Caco-2 (cell line): ENCODE measurements at regions not wholly inside any gene's neighbourhood (a gene's known extent, or its start where the extent isn't known, plus 50 kb on each side); places are given as distances from the start of the nearest gene placed in this dataset.

Experiments used
- BruUV-seq: library from RNA; stranded (reverse); fragments of 400-500 nt; replicated peaks from 2 replicates; lab custom pipeline; 2021; lab: Mats Ljungman, UMichigan
- CTCF ChIA-PET: fragments of 300-600 bp; sonication (Branson Sonifier 250); formaldehyde crosslinking; loops from one replicate; lab custom pipeline; 2022; ENCODE audit warnings: antibody characterized with exemption; lab: Charles Lee
- POLR2A ChIA-PET: fragments of 300-600 bp; sonication (Branson Sonifier 250); formaldehyde crosslinking; loops from one replicate; lab custom pipeline; 2022; ENCODE audit warnings: antibody characterized with exemption; lab: Charles Lee
- DNase-seq, 2 experiments: peaks; one replicate each; pipeline versions ENCODE4 v3.0.0 to v3.0.0-alpha.2; 2020 to 2022
- H3K27me3 ChIP-seq: replicated peaks from 2 replicates; pipeline ENCODE4 v1.6.0; 2011; ENCODE audit warnings: low read length; ENCODE audit not compliant: control insufficient read depth, insufficient read depth
- H3K36me3 ChIP-seq: 2 replicates; pipeline ENCODE4 v1.5.1; 2011; ENCODE audit warnings: low read length; ENCODE audit not compliant: control insufficient read depth, insufficient read depth
- H3K4me1 ChIP-seq: fragments of 250-450 bp; sonication (Bioruptor Pico); 2 replicates; pipeline ENCODE4 v1.5.1; 2020; ENCODE audit warnings: mild to moderate bottlenecking
- H3K4me3 ChIP-seq: 2 replicates; pipeline ENCODE4 v1.5.1; 2011; ENCODE audit warnings: low read depth, mild to moderate bottlenecking, control low read depth, low read length
- H3K9me3 ChIP-seq: fragments of 250-450 bp; sonication (Bioruptor Pico); 2 replicates; pipeline ENCODE4 v1.5.1; 2020; ENCODE audit warnings: mild to moderate bottlenecking, moderate library complexity
- H3K27ac Mint-ChIP-seq: one replicate; pipeline ENCODE4 v1.8.0; 2022; ENCODE audit warnings: mixed read lengths; ENCODE audit not compliant: unreplicated experiment
- H3K27me3 Mint-ChIP-seq: one replicate; pipeline ENCODE4 v1.8.0; 2022; ENCODE audit warnings: mixed read lengths; ENCODE audit not compliant: insufficient read depth, unreplicated experiment
- H3K36me3 Mint-ChIP-seq: one replicate; pipeline ENCODE4 v1.8.0; 2022; ENCODE audit warnings: mild to moderate bottlenecking, mixed read lengths; ENCODE audit not compliant: insufficient read depth, unreplicated experiment
- H3K4me1 Mint-ChIP-seq: one replicate; pipeline ENCODE4 v1.8.0; 2022; ENCODE audit warnings: low read depth, mixed read lengths; ENCODE audit not compliant: unreplicated experiment
- H3K4me3 Mint-ChIP-seq: one replicate; pipeline ENCODE4 v1.8.0; 2022; ENCODE audit warnings: mild to moderate bottlenecking, moderate library complexity, mixed read lengths; ENCODE audit not compliant: unreplicated experiment
- H3K9me3 Mint-ChIP-seq: one replicate; pipeline ENCODE4 v1.8.0; 2022; ENCODE audit warnings: mixed read lengths; ENCODE audit not compliant: unreplicated experiment
- intact Hi-C: fragments of 100-400 bp; cut with micrococcal nuclease; formaldehyde crosslinking; loops from one replicate; pipeline ENCODE4 v1.10.0; 2022; ENCODE audit not compliant: unreplicated experiment
- TF ChIP-seq, protein P1 (sequence below), 2 experiments: fragments of 200-600 bp in 1 of 2; IDR thresholded peaks; 1 replicate in 1 of 2; 2 replicates in 1 of 2; pipeline versions ENCODE4 v1.5.1 to v1.8.0; 2011 to 2022; ENCODE audit warnings: antibody characterized with exemption in 1 of 2, control low read depth in 1 of 2, inconsistent platforms in 1 of 2, low read depth in 1 of 2, low read length in 1 of 2, mild to moderate bottlenecking in 1 of 2, moderate library complexity in 1 of 2; ENCODE audit not compliant: insufficient read depth in 1 of 2, severe bottlenecking in 1 of 2, unreplicated experiment in 1 of 2

DNA sequence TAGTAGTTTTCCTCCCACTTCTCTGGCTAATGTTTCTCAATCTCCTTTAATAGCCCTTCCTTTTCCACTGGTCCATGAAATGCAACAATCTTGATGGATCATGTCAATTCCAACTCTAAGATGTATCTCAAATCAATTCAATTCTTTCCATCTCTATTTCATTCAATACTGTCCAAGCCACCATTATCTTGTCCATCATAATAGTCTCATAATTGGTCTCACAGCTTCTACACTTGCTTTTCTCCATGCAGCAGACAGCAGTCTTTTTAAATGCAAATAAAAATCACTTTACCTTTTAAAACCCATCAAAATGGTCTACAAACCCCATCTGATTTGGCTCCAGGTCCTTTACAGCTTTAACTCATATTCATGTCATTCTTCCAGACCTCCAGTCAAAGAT is 226.6 kb downstream of the EPHA4 start:
- BruUV-seq, result no TSS peak
- no peaks in the 10 kb centered on the region for H3K27me3 Mint-ChIP-seq
- H3K27me3 ChIP-seq, result no peaks in the 10 kb centered on the region; the same call in 1 of the 2 replicates
- no peak overlapping the region for H3K4me3 ChIP-seq
- no peaks in the 10 kb centered on the region for H3K4me1 ChIP-seq
- intact Hi-C loops, result no loop called here
- ChIA-PET CTCF (no interaction called here), POLR2A (no interaction called here)
- H3K9me3 Mint-ChIP-seq, result no peaks in the 10 kb centered on the region
- TF ChIP-seq, protein P1, sequence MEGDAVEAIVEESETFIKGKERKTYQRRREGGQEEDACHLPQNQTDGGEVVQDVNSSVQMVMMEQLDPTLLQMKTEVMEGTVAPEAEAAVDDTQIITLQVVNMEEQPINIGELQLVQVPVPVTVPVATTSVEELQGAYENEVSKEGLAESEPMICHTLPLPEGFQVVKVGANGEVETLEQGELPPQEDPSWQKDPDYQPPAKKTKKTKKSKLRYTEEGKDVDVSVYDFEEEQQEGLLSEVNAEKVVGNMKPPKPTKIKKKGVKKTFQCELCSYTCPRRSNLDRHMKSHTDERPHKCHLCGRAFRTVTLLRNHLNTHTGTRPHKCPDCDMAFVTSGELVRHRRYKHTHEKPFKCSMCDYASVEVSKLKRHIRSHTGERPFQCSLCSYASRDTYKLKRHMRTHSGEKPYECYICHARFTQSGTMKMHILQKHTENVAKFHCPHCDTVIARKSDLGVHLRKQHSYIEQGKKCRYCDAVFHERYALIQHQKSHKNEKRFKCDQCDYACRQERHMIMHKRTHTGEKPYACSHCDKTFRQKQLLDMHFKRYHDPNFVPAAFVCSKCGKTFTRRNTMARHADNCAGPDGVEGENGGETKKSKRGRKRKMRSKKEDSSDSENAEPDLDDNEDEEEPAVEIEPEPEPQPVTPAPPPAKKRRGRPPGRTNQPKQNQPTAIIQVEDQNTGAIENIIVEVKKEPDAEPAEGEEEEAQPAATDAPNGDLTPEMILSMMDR (IDR thresholded peaks at IDR 0.05; ENCODE audit: insufficient read depth in 1 of 2, low read depth in 1 of 2, low read length in 1 of 2, severe bottlenecking in 1 of 2, unreplicated experiment in 1 of 2), result no peak
- H3K9me3 ChIP-seq, result no peaks in the 10 kb centered on the region
- H3K36me3 Mint-ChIP-seq, result no peaks in the 10 kb centered on the region
- no peak overlapping the region for H3K27ac Mint-ChIP-seq
- no peak overlapping the region for H3K4me3 Mint-ChIP-seq
- no peaks in the 10 kb centered on the region for H3K4me1 Mint-ChIP-seq
- no peaks in the 10 kb centered on the region for H3K36me3 ChIP-seq
- DNase-seq, result no peak

DNA sequence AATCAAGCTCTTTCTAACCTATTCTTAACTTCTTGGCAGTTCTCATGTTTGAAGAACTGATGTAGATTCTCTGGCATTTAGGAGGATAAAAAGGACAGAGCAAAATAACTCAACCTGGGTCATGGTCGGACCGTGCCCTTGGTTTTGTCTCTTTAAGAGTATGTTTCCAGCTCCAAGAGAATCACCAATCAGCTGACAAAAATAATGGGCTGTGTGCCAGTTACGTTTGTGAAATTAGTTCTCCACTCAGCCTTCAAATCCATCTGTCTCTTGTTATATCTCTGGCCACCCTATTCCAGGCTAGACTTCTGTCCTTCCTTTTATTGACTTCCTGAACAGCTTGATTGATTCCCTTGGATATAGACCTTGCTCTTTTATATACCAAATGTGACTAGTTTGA is 225.7 kb downstream of the EPHA4 start:
- no peak overlapping the region for H3K4me3 ChIP-seq
- no TSS peak for BruUV-seq
- no peaks in the 10 kb centered on the region for H3K9me3 ChIP-seq
- no peak for DNase-seq
- no peak overlapping the region for H3K4me3 Mint-ChIP-seq
- H3K27me3 Mint-ChIP-seq, result no peaks in the 10 kb centered on the region
- no peak overlapping the region for H3K27ac Mint-ChIP-seq
- H3K36me3 Mint-ChIP-seq, result no peaks in the 10 kb centered on the region
- TF ChIP-seq, protein P1 (IDR thresholded peaks at IDR 0.05; ENCODE audit: insufficient read depth in 1 of 2, low read depth in 1 of 2, low read length in 1 of 2, severe bottlenecking in 1 of 2, unreplicated experiment in 1 of 2), result no peak
- no peaks in the 10 kb centered on the region for H3K4me1 Mint-ChIP-seq
- ChIA-PET POLR2A (no interaction called here), CTCF (no interaction called here)
- no peaks in the 10 kb centered on the region for H3K9me3 Mint-ChIP-seq
- no peaks in the 10 kb centered on the region for H3K36me3 ChIP-seq
- no peaks in the 10 kb centered on the region for H3K4me1 ChIP-seq
- intact Hi-C loops, result no loop called here
- H3K27me3 ChIP-seq, result no peaks in the 10 kb centered on the region; the same call in 1 of the 2 replicates

DNA sequence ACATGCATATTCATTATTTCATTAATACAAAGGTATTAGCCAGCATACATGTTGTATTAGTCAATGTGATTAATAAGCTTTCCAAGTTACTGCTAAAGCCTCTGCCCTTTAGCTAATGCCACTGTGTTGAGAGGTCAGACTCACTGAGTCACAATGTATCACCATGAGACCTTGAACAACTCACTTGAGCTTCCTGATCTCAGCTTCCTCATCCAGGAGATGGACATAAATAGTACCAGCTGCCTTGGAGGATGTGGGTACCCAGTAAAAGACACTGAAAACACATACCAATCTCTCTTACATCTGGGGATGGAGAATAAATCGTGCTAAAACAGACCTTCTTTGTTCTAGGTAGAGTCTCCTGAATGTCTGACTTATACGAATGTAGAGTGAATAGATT is 224.6 kb downstream of the EPHA4 start:
- TF ChIP-seq, protein P1 (IDR thresholded peaks at IDR 0.05; ENCODE audit: insufficient read depth in 1 of 2, low read depth in 1 of 2, low read length in 1 of 2, severe bottlenecking in 1 of 2, unreplicated experiment in 1 of 2), result no peak
- Histone ChIP-seq H3K4me3 (no peak overlapping the region), H3K9me3 (no peaks in the 10 kb centered on the region), H3K36me3 (no peaks in the 10 kb centered on the region), H3K4me1 (no peaks in the 10 kb centered on the region), H3K27me3 (no peaks in the 10 kb centered on the region; the same call in 1 of the 2 replicates)
- Mint-ChIP-seq H3K4me1 (no peaks in the 10 kb centered on the region), H3K27me3 (no peaks in the 10 kb centered on the region), H3K27ac (no peak overlapping the region), H3K36me3 (no peaks in the 10 kb centered on the region), H3K9me3 (no peaks in the 10 kb centered on the region), H3K4me3 (no peak overlapping the region)
- ChIA-PET POLR2A (no interaction called here), CTCF (no interaction called here)
- no TSS peak for BruUV-seq
- intact Hi-C loops, result no loop called here
- no peak for DNase-seq
